Spleen (tissue), 11 donors: ENCODE measurements at regions not wholly inside any gene's neighbourhood (a gene's known extent, or its start where the extent isn't known, plus 50 kb on each side); places are given as distances from the start of the nearest gene placed in this dataset.

Experiments used
- DNase-seq: peaks from one replicate; pipeline ENCODE4 v3.0.0-alpha.2; 2020
- H3K27ac ChIP-seq, 8 donors: fragments of 200-600 bp; sonication (generic) in 7 of 8; 1 replicate in 4 of 8; 2 replicates in 4 of 8; pipeline versions ENCODE4 v1.5.0 to v1.8.0; 2016 to 2021; ENCODE audit warnings: inconsistent platforms in 4 of 8, mild to moderate bottlenecking in 4 of 8, moderate library complexity in 1 of 8
- H3K27me3 ChIP-seq, 7 donors: fragments of 200-600 bp; sonication (generic) in 6 of 7; replicated peaks in 1 of 7; 1 replicate in 4 of 7; 2 replicates in 3 of 7; pipeline versions ENCODE4 v1.5.0 to v1.8.0; 2016 to 2021; ENCODE audit warnings: inconsistent platforms in 3 of 7, mild to moderate bottlenecking in 1 of 7
- H3K36me3 ChIP-seq, 6 donors: fragments of 200-600 bp; sonication (generic) in 5 of 6; 1 replicate in 4 of 6; 2 replicates in 2 of 6; pipeline versions ENCODE4 v1.5.0 to v1.8.0; 2016 to 2021; ENCODE audit warnings: inconsistent platforms in 2 of 6
- H3K4me1 ChIP-seq, 6 donors: fragments of 200-600 bp; sonication (generic) in 5 of 6; 1 replicate in 3 of 6; 2 replicates in 3 of 6; pipeline versions ENCODE4 v1.5.0 to v1.8.0; 2016 to 2021; ENCODE audit warnings: inconsistent platforms in 3 of 6
- H3K4me3 ChIP-seq, 8 donors: fragments of 200-600 bp; sonication (generic) in 7 of 8; 1 replicate in 4 of 8; 2 replicates in 4 of 8; pipeline versions ENCODE4 v1.5.0 to v1.8.0; 2016 to 2021; ENCODE audit warnings: inconsistent platforms in 4 of 8, mild to moderate bottlenecking in 4 of 8, moderate library complexity in 2 of 8
- H3K9me3 ChIP-seq, 8 donors: fragments of 200-600 bp; sonication (generic) in 7 of 8; 1 replicate in 4 of 8; 2 replicates in 4 of 8; pipeline versions ENCODE4 v1.5.0 to v1.8.0; 2016 to 2021; ENCODE audit warnings: inconsistent platforms in 4 of 8
- POLR2A ChIP-seq, 3 donors: fragments of 450-650 bp; IDR thresholded peaks; one replicate each; pipeline ENCODE4 v1.5.1; 2017; ENCODE audit warnings: antibody characterized with exemption in 3 of 3, mild to moderate bottlenecking in 1 of 3
- POLR2AphosphoS5 ChIP-seq, 3 donors: sonication (generic); formaldehyde crosslinking; IDR thresholded peaks; one replicate each; pipeline ENCODE4 v1.5.1; 2017; ENCODE audit warnings: antibody characterized with exemption in 3 of 3
- WGBS, 5 donors: extraction: QIAGEN DNeasy Blood & Tissue Kit in 3 of 5; methylation state at CpG; one replicate each; pipeline versions ENCODE4 v1.1.5 to v1.1.7; 2013 to 2018; 5-methylcytosine and 5-hydroxymethylcytosine counted together
- intact Hi-C: fragments of 100-400 bp; cut with DNase I; formaldehyde crosslinking; loops from one replicate; pipeline ENCODE4 v1.15.0; 2023; ENCODE audit warnings: low total_unique reads
- TF ChIP-seq, protein P1 (sequence below), 11 experiments: fragments of 200-600 bp in 7 of 11; fragments of 450-650 bp in 4 of 11; sonication (generic) in 4 of 11; IDR thresholded peaks in 8 of 11; conservative IDR thresholded peaks in 3 of 11; 1 replicate in 7 of 11; 2 replicates in 4 of 11; pipeline versions ENCODE4 v1.4.0 to v1.8.0; 2016 to 2021; ENCODE audit warnings: antibody characterized with exemption in 11 of 11, inconsistent platforms in 4 of 11, mild to moderate bottlenecking in 1 of 11
- donor health status: healthy with polysubstance abuse.
- donor health status: DM: no; HTN: no; CAD: no; lungs with moderate emphysema.
- donor health status: DM: no; HTN: no; CAD: no.
- donor health status: Bipolar disorder and iron deficiency.
- donor health status: healthy.
- donor health status: DM: no; HTN: no; CAD: no.
- donor health status: DM: yes; HTN: yes; CAD: no.

DNA sequence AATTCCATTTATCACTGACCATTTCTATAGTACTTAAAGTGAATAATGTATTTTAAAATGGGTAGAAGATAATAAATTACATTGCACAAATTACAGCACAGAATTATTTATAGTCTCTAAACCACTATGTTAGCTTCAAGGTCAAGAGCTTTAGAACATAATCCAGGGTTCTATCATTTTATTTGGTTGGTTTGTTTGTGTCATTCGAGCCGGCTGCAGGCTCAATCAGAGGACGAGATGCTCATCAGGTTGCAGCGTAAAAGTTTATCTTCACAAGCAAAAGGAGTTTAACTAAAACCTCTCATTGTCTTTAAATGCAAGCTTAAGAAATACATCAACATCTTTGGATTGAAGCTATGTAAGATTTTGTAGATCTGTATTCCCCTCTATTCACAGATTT is 523.8 kb downstream of the EFNA5 start:
- no peak for DNase-seq
- no peak for TF ChIP-seq POLR2A (IDR thresholded peaks at IDR 0.05)
- no peaks in the 10 kb centered on the region for H3K27me3 ChIP-seq
- intact Hi-C loops = no loop called here
- H3K27ac ChIP-seq = no peak overlapping the region
- WGBS, 5 donors = 68 to 87% (median 80%) methylated on average over 4 of the region's 4 CpGs
- H3K4me3 ChIP-seq = no peak overlapping the region
- H3K36me3 ChIP-seq = no peaks in the 10 kb centered on the region
- H3K4me1 ChIP-seq = no peaks in the 10 kb centered on the region
- no peaks in the 10 kb centered on the region for H3K9me3 ChIP-seq

DNA sequence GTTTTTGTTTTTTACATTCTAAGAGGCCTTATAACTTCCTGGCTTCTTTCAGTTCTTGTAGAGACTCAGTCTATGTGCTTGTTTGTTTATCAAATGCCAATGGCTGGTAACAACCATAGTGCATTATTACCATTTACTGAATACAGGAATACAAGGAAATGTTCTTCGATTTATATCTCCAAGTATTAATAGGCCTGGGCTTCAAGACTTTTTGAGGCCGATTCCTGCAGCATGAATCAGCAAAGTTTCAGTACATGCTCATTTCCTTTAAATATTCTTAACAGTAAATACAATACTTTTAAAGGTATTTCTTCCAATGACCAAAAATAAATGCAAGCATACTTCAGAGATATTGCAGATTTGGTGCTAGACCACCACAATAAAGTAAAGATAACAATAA is 535.3 kb downstream of the EFNA5 start:
- DNase-seq = no peak
- peaks cover 0 to 34% (median 22%) of the 10 kb centered on the region in 8 donors for H3K9me3 ChIP-seq
- H3K27me3 ChIP-seq = no peaks in the 10 kb centered on the region
- no peaks in the 10 kb centered on the region for H3K36me3 ChIP-seq
- H3K4me3 ChIP-seq = no peak overlapping the region
- no peaks in the 10 kb centered on the region for H3K4me1 ChIP-seq
- intact Hi-C loops = no loop called here
- no peak overlapping the region for H3K27ac ChIP-seq
- WGBS, 5 donors = 23 to 41% (median 30%) methylated on average over 2 of the region's 2 CpGs
- TF ChIP-seq, protein P1, sequence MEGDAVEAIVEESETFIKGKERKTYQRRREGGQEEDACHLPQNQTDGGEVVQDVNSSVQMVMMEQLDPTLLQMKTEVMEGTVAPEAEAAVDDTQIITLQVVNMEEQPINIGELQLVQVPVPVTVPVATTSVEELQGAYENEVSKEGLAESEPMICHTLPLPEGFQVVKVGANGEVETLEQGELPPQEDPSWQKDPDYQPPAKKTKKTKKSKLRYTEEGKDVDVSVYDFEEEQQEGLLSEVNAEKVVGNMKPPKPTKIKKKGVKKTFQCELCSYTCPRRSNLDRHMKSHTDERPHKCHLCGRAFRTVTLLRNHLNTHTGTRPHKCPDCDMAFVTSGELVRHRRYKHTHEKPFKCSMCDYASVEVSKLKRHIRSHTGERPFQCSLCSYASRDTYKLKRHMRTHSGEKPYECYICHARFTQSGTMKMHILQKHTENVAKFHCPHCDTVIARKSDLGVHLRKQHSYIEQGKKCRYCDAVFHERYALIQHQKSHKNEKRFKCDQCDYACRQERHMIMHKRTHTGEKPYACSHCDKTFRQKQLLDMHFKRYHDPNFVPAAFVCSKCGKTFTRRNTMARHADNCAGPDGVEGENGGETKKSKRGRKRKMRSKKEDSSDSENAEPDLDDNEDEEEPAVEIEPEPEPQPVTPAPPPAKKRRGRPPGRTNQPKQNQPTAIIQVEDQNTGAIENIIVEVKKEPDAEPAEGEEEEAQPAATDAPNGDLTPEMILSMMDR (IDR thresholded peaks at IDR 0.05 in 8 of 11, conservative IDR thresholded peaks at IDR 0.05 in 3 of 11) = no peak
- TF ChIP-seq POLR2A (IDR thresholded peaks at IDR 0.05) (no peak), POLR2AphosphoS5 (IDR thresholded peaks at IDR 0.05) (no peak)

GRCh38 chr5:107134931-107135330 is 535.8 kb downstream of the EFNA5 start:
- intact Hi-C loops = no loop called here
- 66 to 82% (median 72%) methylated on average over 2 of the region's 2 CpGs for WGBS, 5 donors
- DNase-seq = no peak

DNA sequence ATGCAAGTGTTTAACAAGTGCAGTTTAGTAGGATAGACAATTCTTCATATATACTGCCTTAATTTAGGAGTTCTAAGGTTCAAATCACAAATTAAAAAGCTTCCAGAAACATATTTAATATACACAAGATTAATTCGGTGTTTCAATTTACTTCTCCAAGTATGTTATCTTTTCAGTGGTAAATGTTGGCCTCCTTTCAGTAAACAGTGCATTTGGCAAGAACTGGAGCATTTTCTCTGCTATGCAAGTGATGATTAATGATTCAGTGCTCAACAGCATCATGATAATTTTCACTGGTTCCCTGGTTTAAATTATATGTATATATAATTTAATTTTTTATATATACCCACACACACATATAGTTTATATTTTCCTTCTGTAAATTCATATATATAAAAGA is 541.7 kb downstream of the EFNA5 start:
- intact Hi-C loops = no loop called here
- peaks cover 0 to 13% (median 11%) of the 10 kb centered on the region in 8 donors for H3K9me3 ChIP-seq
- H3K27ac ChIP-seq = no peak overlapping the region
- H3K27me3 ChIP-seq = no peaks in the 10 kb centered on the region
- TF ChIP-seq POLR2A (IDR thresholded peaks at IDR 0.05) (no peak), POLR2AphosphoS5 (IDR thresholded peaks at IDR 0.05) (no peak)
- TF ChIP-seq, protein P1 (IDR thresholded peaks at IDR 0.05 in 8 of 11, conservative IDR thresholded peaks at IDR 0.05 in 3 of 11) = no peak
- no peaks in the 10 kb centered on the region for H3K36me3 ChIP-seq
- no peak for DNase-seq
- H3K4me1 ChIP-seq = no peaks in the 10 kb centered on the region
- WGBS, 5 donors = 64 to 76% (median 74%) methylated on average over 1 of the region's 1 CpG
- H3K4me3 ChIP-seq = no peak overlapping the region

More at GRCh38 chr5:107134931-107135330, 535.8 kb downstream of the EFNA5 start:
- Histone ChIP-seq H3K4me1 (no peaks in the 10 kb centered on the region), H3K27ac (no peak overlapping the region), H3K27me3 (no peaks in the 10 kb centered on the region), H3K9me3 (peaks cover 0 to 29% (median 18%) of the 10 kb centered on the region in 8 donors), H3K4me3 (no peak overlapping the region), H3K36me3 (no peaks in the 10 kb centered on the region)
- TF ChIP-seq, protein P1 (IDR thresholded peaks at IDR 0.05 in 8 of 11, conservative IDR thresholded peaks at IDR 0.05 in 3 of 11) = no peak
- TF ChIP-seq POLR2AphosphoS5 (IDR thresholded peaks at IDR 0.05) = no peak
- no peak for TF ChIP-seq POLR2A (IDR thresholded peaks at IDR 0.05)

DNA sequence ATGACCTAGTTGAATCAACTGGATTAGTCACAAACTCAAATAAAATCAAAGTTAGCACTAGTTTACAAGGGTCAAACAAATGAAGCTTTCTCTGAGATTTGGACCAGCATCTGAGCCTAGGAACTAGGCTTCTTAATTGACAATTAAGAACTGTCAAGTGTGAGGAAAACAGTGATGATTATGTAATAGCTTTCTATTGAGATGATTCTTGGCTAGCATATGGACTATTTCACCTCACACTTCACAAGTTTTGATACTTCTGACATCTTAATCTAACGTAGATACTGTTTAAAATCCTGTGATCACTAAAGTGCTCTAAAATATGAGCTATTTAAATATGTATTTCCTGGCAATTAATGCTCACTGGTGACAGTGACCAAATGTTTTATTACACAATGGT is 542.9 kb downstream of the EFNA5 start:
- H3K4me1 ChIP-seq = no peaks in the 10 kb centered on the region

More for the DNA sequence above, 542.9 kb downstream of the EFNA5 start:
- 50 to 73% (median 56%) methylated on average over 1 of the region's 1 CpG for WGBS, 5 donors
- H3K4me3 ChIP-seq = no peak overlapping the region
- intact Hi-C loops = no loop called here
- no peak for TF ChIP-seq POLR2AphosphoS5 (IDR thresholded peaks at IDR 0.05)
- TF ChIP-seq, protein P1 (IDR thresholded peaks at IDR 0.05 in 8 of 11, conservative IDR thresholded peaks at IDR 0.05 in 3 of 11) = no peak
- TF ChIP-seq POLR2A (IDR thresholded peaks at IDR 0.05) = no peak
- no peaks in the 10 kb centered on the region for H3K27me3 ChIP-seq
- DNase-seq = no peak
- peaks cover 0 to 5% (median 3%) of the 10 kb centered on the region in 8 donors for H3K9me3 ChIP-seq
- H3K27ac ChIP-seq = no peak overlapping the region
- no peaks in the 10 kb centered on the region for H3K36me3 ChIP-seq
